ENCODE measurements at regions not wholly inside any gene's neighbourhood (a gene's known extent, or its start where the extent isn't known, plus 50 kb on each side); places are given as distances from the start of the nearest gene placed in this dataset.

GRCh38 chr18:51498085-51498855 is 300.8 kb upstream of the MEX3C start:
- no peaks in the 10 kb centered on the region for H3K36me3 ChIP-seq (ENCODE audit: control insufficient read depth in 1 of 2, insufficient read depth in 2 of 2, low read length in 2 of 2)
- ATAC-seq (no peak), DNase-seq (ENCODE audit: low read depth, low spot score) (no peak)
- no peaks in the 10 kb centered on the region for H3K9me3 ChIP-seq (ENCODE audit: control insufficient read depth in 1 of 2, insufficient read depth in 1 of 2, low read depth in 1 of 2, low read length in 2 of 2)
- H3K9ac ChIP-seq (ENCODE audit: low read length) = no peak overlapping the region
- POLR2A ChIA-PET = no interaction called here
- TF ChIP-seq EZH2 (IDR thresholded peaks at IDR 0.05) = no peak
- no peak for TF ChIP-seq TCF7L2 (IDR thresholded peaks at IDR 0.05; ENCODE audit: borderline replicate concordance, extremely low read depth, insufficient read depth, insufficient read length)
- TF ChIP-seq ZBTB33 (IDR thresholded peaks at IDR 0.05; ENCODE audit: extremely low read depth, insufficient replicate concordance, low read length) = no peak
- TF ChIP-seq SRF (IDR thresholded peaks at IDR 0.05; ENCODE audit: low read depth) = no peak
- TF ChIP-seq RAD21 (IDR thresholded peaks at IDR 0.05; ENCODE audit: low read depth) = no peak
- no peak for TF ChIP-seq REST (IDR thresholded peaks at IDR 0.05; ENCODE audit: low read depth)
- TF ChIP-seq CBX3 (IDR thresholded peaks at IDR 0.05; ENCODE audit: low read depth) = no peak
- no peak for TF ChIP-seq ZFX (IDR thresholded peaks at IDR 0.05)
- no peak for TF ChIP-seq EZH2phosphoT487 (IDR thresholded peaks at IDR 0.05; ENCODE audit: borderline replicate concordance)
- TF ChIP-seq POLR2AphosphoS5 (IDR thresholded peaks at IDR 0.05; ENCODE audit: low read depth, low read length) = no peak
- TF ChIP-seq YY1 (IDR thresholded peaks at IDR 0.05; ENCODE audit: extremely low read depth, insufficient replicate concordance, low read depth, low read length) = no peak
- TF ChIP-seq SP1 (IDR thresholded peaks at IDR 0.05; ENCODE audit: low read depth) = no peak
- RAD21 ChIA-PET (ENCODE audit: low non-redundant PET in 1 of 2, low total read pairs in 2 of 2, uncharacterized antibody in 2 of 2, unreplicated experiment in 2 of 2) = no interaction called here
- H3K79me2 ChIP-seq (ENCODE audit: insufficient read depth, low read length) = no peaks in the 10 kb centered on the region
- no peaks in the 10 kb centered on the region for H4K20me1 ChIP-seq (ENCODE audit: insufficient read depth)
- BruUV-seq (replicated peaks) = no TSS peak
- H3K9me2 ChIP-seq (ENCODE audit: insufficient read depth) = no peaks in the 10 kb centered on the region
- no peak overlapping the region for H3K4me2 ChIP-seq (ENCODE audit: low read length)
- CTCF ChIA-PET = no interaction called here
- H3K27me3 ChIP-seq (ENCODE audit: insufficient read depth, low read length) = no peaks in the 10 kb centered on the region
- H3K4me3 ChIP-seq (replicated peaks in 1 of 2; ENCODE audit: low read depth in 1 of 2, low read length in 2 of 2) = no peak overlapping the region
- H3K4me1 ChIP-seq (ENCODE audit: control insufficient read depth in 1 of 2, insufficient read depth in 2 of 2, low read length in 2 of 2) = no peaks in the 10 kb centered on the region
- intact Hi-C loops (cut with micrococcal nuclease) = no loop called here
- H3K27ac ChIP-seq (ENCODE audit: low read depth, low read length) = no peak overlapping the region
- no peak overlapping the region for H2AFZ ChIP-seq (ENCODE audit: low read depth, low read length, poor library complexity, severe bottlenecking)

Data from HCT116 (cell line).